Testis (tissue), 2 donors: ENCODE measurements at regions not wholly inside any gene's neighbourhood (a gene's known extent, or its start where the extent isn't known, plus 50 kb on each side); places are given as distances from the start of the nearest gene placed in this dataset.

Source experiments
- CTCF ChIP-seq, 3 experiments: fragments of 450-650 bp in 2 of 3; fragments of 200-600 bp in 1 of 3; sonication (generic) in 1 of 3; IDR thresholded peaks; one replicate each; pipeline ENCODE4 v1.5.1; 2016 to 2019; ENCODE audit warnings: antibody characterized with exemption in 3 of 3, mild to moderate bottlenecking in 2 of 3, moderate library complexity in 1 of 3
- POLR2A ChIP-seq: fragments of 450-650 bp; IDR thresholded peaks from one replicate; pipeline ENCODE4 v1.6.1; 2017; ENCODE audit warnings: antibody characterized with exemption, mild to moderate bottlenecking, moderate library complexity

- TF ChIP-seq POLR2A (no peak), CTCF (IDR thresholded peaks at IDR 0.05) (no peak)
Observed at GRCh38 chr21:35482933-35483662, 434.0 kb upstream of the RUNX1 start.
